H9 (cell line): ENCODE measurements at regions not wholly inside any gene's neighbourhood (a gene's known extent, or its start where the extent isn't known, plus 50 kb on each side); places are given as distances from the start of the nearest gene placed in this dataset.

Experiments used
- DNase-seq: peaks from one replicate; pipeline ENCODE4 v3.0.0-alpha.2; 2017
- H2AFZ ChIP-seq: one replicate; pipeline ENCODE4 v1.6.1; 2013; ENCODE audit warnings: mild to moderate bottlenecking, low read length, control low read depth, moderate library complexity
- H2AK5ac ChIP-seq: 2 replicates; pipeline ENCODE4 v1.6.1; 2013; ENCODE audit warnings: low read length, control low read depth, mixed read lengths; ENCODE audit not compliant: insufficient read length
- H2BK120ac ChIP-seq: one replicate; pipeline ENCODE4 v1.6.1; 2013; ENCODE audit warnings: low read depth, mild to moderate bottlenecking, low read length, control low read depth, inconsistent platforms; ENCODE audit not compliant: poor library complexity, severe bottlenecking
- H2BK12ac ChIP-seq: 2 replicates; pipeline ENCODE4 v1.6.1; 2013; ENCODE audit warnings: low read length, control low read depth, mixed read lengths, low read depth; ENCODE audit not compliant: insufficient read length
- H2BK15ac ChIP-seq: 2 replicates; pipeline ENCODE4 v1.6.1; 2013; ENCODE audit warnings: low read depth, low read length, control low read depth
- H2BK20ac ChIP-seq: one replicate; pipeline ENCODE4 v1.6.1; 2013; ENCODE audit warnings: low read depth, mild to moderate bottlenecking, low read length, control low read depth, inconsistent platforms; ENCODE audit not compliant: poor library complexity, severe bottlenecking
- H2BK5ac ChIP-seq: 2 replicates; pipeline ENCODE4 v1.6.1; 2013; ENCODE audit warnings: low read length, control low read depth, mixed read lengths; ENCODE audit not compliant: insufficient read length
- H3K14ac ChIP-seq: 2 replicates; pipeline ENCODE4 v1.6.1; 2013; ENCODE audit warnings: low read length, control low read depth; ENCODE audit not compliant: insufficient read depth
- H3K18ac ChIP-seq: 2 replicates; pipeline ENCODE4 v1.6.1; 2013; ENCODE audit warnings: low read depth, mild to moderate bottlenecking, mixed read lengths, low read length, control low read depth; ENCODE audit not compliant: insufficient read length
- H3K23ac ChIP-seq: 2 replicates; pipeline ENCODE4 v1.6.1; 2013; ENCODE audit warnings: low read length, control low read depth, mixed read lengths, low read depth; ENCODE audit not compliant: insufficient read length
- H3K23me2 ChIP-seq: 2 replicates; pipeline ENCODE4 v1.6.1; 2013; ENCODE audit warnings: low read depth, mild to moderate bottlenecking, mixed read lengths, low read length, control low read depth; ENCODE audit not compliant: insufficient read length, poor library complexity, severe bottlenecking
- H3K27ac ChIP-seq: 2 replicates; pipeline ENCODE4 v1.5.1; 2013; ENCODE audit warnings: low read length, control low read depth, mixed read lengths, low read depth; ENCODE audit not compliant: insufficient read length
- H3K27me3 ChIP-seq: 2 replicates; pipeline ENCODE4 v1.6.1; 2013; ENCODE audit warnings: low read length, control low read depth, inconsistent platforms; ENCODE audit not compliant: insufficient read depth
- H3K4ac ChIP-seq: 2 replicates; pipeline ENCODE4 v1.6.1; 2013; ENCODE audit warnings: low read depth, mild to moderate bottlenecking, control low read depth, inconsistent platforms, low read length, moderate library complexity
- H3K4me1 ChIP-seq: 2 replicates; pipeline ENCODE4 v1.6.1; 2013; ENCODE audit warnings: low read length, control low read depth, inconsistent platforms; ENCODE audit not compliant: insufficient read depth
- H3K4me2 ChIP-seq: 2 replicates; pipeline ENCODE4 v1.6.1; 2013; ENCODE audit warnings: low read length, control low read depth, mixed read lengths; ENCODE audit not compliant: insufficient read length, insufficient read depth
- H3K56ac ChIP-seq: 2 replicates; pipeline ENCODE4 v1.6.1; 2013; ENCODE audit warnings: low read depth, mild to moderate bottlenecking, mixed read lengths, low read length, control low read depth; ENCODE audit not compliant: insufficient read length
- H3K79me1 ChIP-seq: 2 replicates; pipeline ENCODE4 v1.6.1; 2013; ENCODE audit warnings: low read depth, mild to moderate bottlenecking, moderate library complexity, low read length, control low read depth, inconsistent platforms; ENCODE audit not compliant: insufficient read depth, poor library complexity, severe bottlenecking
- H3K79me2 ChIP-seq: 2 replicates; pipeline ENCODE4 v1.6.1; 2013; ENCODE audit warnings: low read length, control low read depth, inconsistent platforms; ENCODE audit not compliant: insufficient read depth
- H3K9ac ChIP-seq: 2 replicates; pipeline ENCODE4 v1.6.1; 2013; ENCODE audit warnings: low read length, control low read depth, mixed read lengths; ENCODE audit not compliant: insufficient read length; ENCODE audit errors: extremely low read depth
- H3K9me3 ChIP-seq: one replicate; pipeline ENCODE4 v1.6.1; 2013; ENCODE audit warnings: low read depth, low read length, inconsistent platforms; ENCODE audit not compliant: control insufficient read depth
- H3T11ph ChIP-seq: one replicate; pipeline ENCODE4 v1.6.1; 2013; ENCODE audit warnings: mild to moderate bottlenecking, low read length, control low read depth, inconsistent platforms
- H4K20me1 ChIP-seq: one replicate; pipeline ENCODE4 v1.6.1; 2013; ENCODE audit not compliant: control insufficient read depth, insufficient read length, insufficient read depth
- H4K5ac ChIP-seq: 2 replicates; pipeline ENCODE4 v1.6.1; 2013; ENCODE audit warnings: low read depth, mild to moderate bottlenecking, mixed read lengths, low read length, control low read depth; ENCODE audit not compliant: insufficient read length
- H4K8ac ChIP-seq: replicated peaks from 2 replicates; pipeline ENCODE4 v1.6.1; 2013; ENCODE audit warnings: low read length, control low read depth, mixed read lengths, low read depth; ENCODE audit not compliant: insufficient read length
- H4K91ac ChIP-seq: 2 replicates; pipeline ENCODE4 v1.6.1; 2013; ENCODE audit warnings: low read depth, mild to moderate bottlenecking, moderate library complexity, mixed read lengths, low read length, control low read depth; ENCODE audit not compliant: insufficient read length
- H3K27ac Mint-ChIP-seq, 3 experiments: 2 replicates in 2 of 3; 3 replicates in 1 of 3; pipeline ENCODE4 v1.8.0; 2020 to 2021; ENCODE audit warnings: mixed read lengths in 3 of 3, mild to moderate bottlenecking in 1 of 3, moderate library complexity in 1 of 3
- H3K27me3 Mint-ChIP-seq: 2 replicates; pipeline ENCODE4 v1.8.0; 2021; ENCODE audit warnings: low read depth, mild to moderate bottlenecking, moderate library complexity, mixed read lengths
- H3K36me3 Mint-ChIP-seq, 3 experiments: 2 replicates in 2 of 3; 3 replicates in 1 of 3; pipeline ENCODE4 v1.8.0; 2020 to 2021; ENCODE audit warnings: low read depth in 3 of 3, mixed read lengths in 3 of 3; ENCODE audit not compliant: insufficient read depth in 1 of 3
- H3K4me1 Mint-ChIP-seq, 2 experiments: 2 replicates each; pipeline ENCODE4 v1.8.0; 2020; ENCODE audit warnings: mixed read lengths in 2 of 2
- H3K4me3 Mint-ChIP-seq, 2 experiments: 2 replicates in 1 of 2; 3 replicates in 1 of 2; pipeline ENCODE4 v1.8.0; 2020 to 2021; ENCODE audit warnings: mild to moderate bottlenecking in 2 of 2, mixed read lengths in 2 of 2, moderate library complexity in 1 of 2
- H3K9me3 Mint-ChIP-seq, 2 experiments: 2 replicates in 1 of 2; 3 replicates in 1 of 2; pipeline ENCODE4 v1.8.0; 2020; ENCODE audit warnings: mild to moderate bottlenecking in 2 of 2, mixed read lengths in 2 of 2, moderate library complexity in 1 of 2
- CTCF ChIP-seq: fragments of 200-600 bp; sonication (generic); conservative IDR thresholded peaks from 3 replicates; pipeline ENCODE4 v1.8.0; 2021; ENCODE audit warnings: antibody characterized with exemption, mild to moderate bottlenecking
- WGBS: extraction: QIAGEN DNeasy Blood & Tissue Kit; methylation state at CpG from one replicate; pipeline ENCODE4 v1.1.7; 2013; ENCODE audit warnings: missing lambda C conversion rate, low lambda C conversion rate, mixed read lengths; ENCODE audit not compliant: insufficient read length; ENCODE audit errors: extremely low coverage; 5-methylcytosine and 5-hydroxymethylcytosine counted together

- no peak overlapping the region for H4K91ac ChIP-seq
- no peak overlapping the region for H2BK15ac ChIP-seq
- Mint-ChIP-seq H3K27ac (no peak overlapping the region), H3K4me3 (no peak overlapping the region), H3K4me1 (no peaks in the 10 kb centered on the region), H3K36me3 (peaks cover 0 to 4% (median 0%) of the 10 kb centered on the region in 3 experiments; a peak in 1 of 7 replicates), H3K27me3 (no peaks in the 10 kb centered on the region), H3K9me3 (no peaks in the 10 kb centered on the region; a peak in 4 of 5 replicates)
- no peak overlapping the region for H4K5ac ChIP-seq
- H2BK12ac ChIP-seq: no peak overlapping the region
- H4K8ac ChIP-seq: no peak overlapping the region
- H2BK5ac ChIP-seq: no peak overlapping the region
- no peaks in the 10 kb centered on the region for H3K79me2 ChIP-seq
- no peak overlapping the region for H3K18ac ChIP-seq
- H3K14ac ChIP-seq: no peak overlapping the region
- H3K23me2 ChIP-seq: no peaks in the 10 kb centered on the region
- H3K4ac ChIP-seq: no peak overlapping the region
- H4K20me1 ChIP-seq: no peaks in the 10 kb centered on the region
- H3K56ac ChIP-seq: no peak overlapping the region
- H3K79me1 ChIP-seq: no peaks in the 10 kb centered on the region
- H3K4me1 ChIP-seq: no peaks in the 10 kb centered on the region
- H3K4me2 ChIP-seq: no peak overlapping the region
- no peak overlapping the region for H2AFZ ChIP-seq
- no peaks in the 10 kb centered on the region for H3K9me3 ChIP-seq
- H3K23ac ChIP-seq: no peak overlapping the region
- no CpG with 5 or more reads among the region's 3 CpGs for WGBS
- no peak overlapping the region for H2AK5ac ChIP-seq
- H3T11ph ChIP-seq: no peak overlapping the region
- DNase-seq: no peak
- H3K27ac ChIP-seq: no peak overlapping the region
- no peak overlapping the region for H3K9ac ChIP-seq
- no peak overlapping the region for H2BK120ac ChIP-seq
- TF ChIP-seq CTCF: no peak
- no peak overlapping the region for H2BK20ac ChIP-seq
- no peaks in the 10 kb centered on the region for H3K27me3 ChIP-seq
Measured at GRCh38 chr4:96676754-96677435, 837.0 kb downstream of the PDHA2 start.
